ENCODE measurements at regions not wholly inside any gene's neighbourhood (a gene's known extent, or its start where the extent isn't known, plus 50 kb on each side); places are given as distances from the start of the nearest gene placed in this dataset.
"Not testable (repeated sequence)": the region's sequence is repeated elsewhere in the genome, so short reads cannot be mapped to it uniquely, and the experiment has no call there.

GRCh38 chr3:194903447-194903846, 217.8 kb downstream of the FAM43A start:
- not testable (repeated sequence) for TF ChIP-seq CTCF (conservative IDR thresholded peaks at IDR 0.05; ENCODE audit: low read depth in 2 of 2); POLR2AphosphoS5 (IDR thresholded peaks at IDR 0.05; ENCODE audit: low read depth); NANOG (IDR thresholded peaks at IDR 0.05; ENCODE audit: borderline replicate concordance); JUNB (IDR thresholded peaks at IDR 0.05; ENCODE audit: unreplicated experiment); EZH2 (IDR thresholded peaks at IDR 0.05; ENCODE audit: low read depth, unreplicated experiment); EZH2phosphoT487 (IDR thresholded peaks at IDR 0.05; ENCODE audit: unreplicated experiment)

Data from GM23338 (cell line).